Suppressor macrophage (primary cell): ENCODE measurements at regions not wholly inside any gene's neighbourhood (a gene's known extent, or its start where the extent isn't known, plus 50 kb on each side); places are given as distances from the start of the nearest gene placed in this dataset.

Experiments
- DNase-seq, 4 experiments: peaks; one replicate each; pipeline ENCODE4 v3.0.0-alpha.2; 2020 to 2022

DNA sequence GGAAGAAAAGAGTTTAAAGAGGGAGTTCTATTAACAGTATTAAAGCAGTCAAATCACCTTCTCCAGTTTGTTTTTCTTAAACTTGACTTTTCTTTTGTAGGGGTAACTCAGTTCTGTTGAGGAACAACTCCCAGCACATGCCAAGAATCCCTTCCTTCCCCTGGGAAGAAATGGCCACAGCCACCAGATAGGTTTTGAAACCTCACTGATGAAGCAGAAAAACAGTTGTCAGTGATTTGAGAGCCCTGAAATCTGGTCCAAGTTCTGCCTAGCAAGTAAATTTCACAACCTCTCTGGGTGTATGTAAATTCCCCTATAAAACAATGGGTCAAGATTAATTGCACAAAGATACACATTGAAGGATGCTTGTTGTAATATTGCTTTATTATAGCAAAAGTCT, 167.1 kb downstream of the DHX15 start:
- no peak for DNase-seq

DNA sequence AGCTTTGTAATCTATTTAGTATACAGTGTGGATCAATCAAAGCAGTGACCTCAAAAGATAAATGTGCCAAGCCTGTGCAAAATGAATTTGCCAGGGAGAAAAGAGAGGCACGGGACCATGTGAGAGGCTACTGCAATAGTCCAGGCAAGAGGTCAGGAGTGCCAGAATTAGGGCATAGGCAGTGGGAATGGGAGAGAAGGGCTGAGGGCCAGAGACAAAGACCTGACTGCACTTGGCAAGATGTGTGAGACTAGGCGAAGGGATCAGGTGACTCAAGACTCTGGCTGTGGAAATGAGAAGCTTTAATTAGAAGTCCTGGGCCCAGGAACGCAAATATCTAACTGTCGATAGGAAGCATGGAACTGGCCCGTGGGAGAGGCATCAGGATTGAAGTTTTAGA, 168.1 kb downstream of the DHX15 start:
- DNase-seq = no peak

DNA sequence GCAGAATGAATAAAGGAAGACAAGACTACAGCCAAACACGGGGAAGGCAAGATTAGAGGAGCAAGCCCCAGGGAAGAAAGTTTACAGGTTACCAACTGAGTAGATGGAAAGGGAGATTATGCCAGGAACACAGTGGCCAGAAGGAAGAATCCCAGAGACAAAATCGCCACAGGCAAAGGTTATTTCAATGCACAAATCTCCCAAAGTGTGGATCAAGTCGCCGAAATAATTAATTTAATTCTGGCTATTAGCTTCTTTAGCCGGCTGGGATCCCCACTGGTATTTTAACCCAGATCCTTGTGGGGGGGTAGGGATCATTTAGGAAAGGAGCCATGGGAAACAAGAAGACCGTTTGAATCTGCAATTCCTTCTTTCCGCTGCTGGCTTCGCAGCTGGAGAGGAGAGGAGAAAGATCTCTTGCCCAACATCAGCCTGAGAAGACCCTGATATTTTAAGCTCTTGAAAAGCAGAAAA, 171.0 kb downstream of the DHX15 start:
- no peak for DNase-seq

DNA sequence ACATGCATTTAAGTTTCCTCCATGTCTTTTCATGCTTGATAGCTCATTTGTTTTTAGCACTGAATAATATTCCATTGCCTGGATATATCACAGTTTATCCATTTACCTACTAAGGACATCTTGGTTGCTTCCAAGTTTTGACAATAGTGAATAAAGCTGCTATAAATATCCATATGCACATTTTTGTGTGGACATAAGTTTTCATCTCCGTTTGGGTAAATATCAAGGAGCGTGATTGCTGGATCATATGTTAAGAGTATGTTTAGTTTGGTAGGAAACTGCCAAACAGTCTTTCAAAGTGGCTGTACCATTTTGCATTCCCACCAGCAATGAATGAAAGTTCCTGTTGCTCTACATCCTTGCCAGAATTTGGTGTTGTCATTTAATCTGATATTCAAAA, 172.5 kb downstream of the DHX15 start:
- DNase-seq = no peak

DNA sequence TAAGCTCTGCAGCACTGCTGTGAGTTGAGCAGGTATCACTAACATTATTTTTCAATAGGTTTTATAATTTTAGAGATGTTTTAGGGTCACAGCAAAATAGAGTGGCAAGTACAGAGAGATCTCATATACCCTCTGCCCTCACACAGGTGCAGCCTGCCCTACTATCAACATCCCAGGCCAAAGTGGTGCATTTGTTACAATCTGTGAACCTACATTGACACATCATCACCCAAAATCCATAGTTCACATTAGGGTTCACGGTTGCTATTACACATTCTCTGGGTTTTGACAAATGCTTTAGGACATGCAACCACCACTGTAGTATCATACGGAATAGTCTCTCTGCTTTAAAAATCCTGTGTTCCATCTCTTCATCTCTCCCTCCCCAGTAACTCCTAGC, 173.1 kb downstream of the DHX15 start:
- no peak for DNase-seq

DNA sequence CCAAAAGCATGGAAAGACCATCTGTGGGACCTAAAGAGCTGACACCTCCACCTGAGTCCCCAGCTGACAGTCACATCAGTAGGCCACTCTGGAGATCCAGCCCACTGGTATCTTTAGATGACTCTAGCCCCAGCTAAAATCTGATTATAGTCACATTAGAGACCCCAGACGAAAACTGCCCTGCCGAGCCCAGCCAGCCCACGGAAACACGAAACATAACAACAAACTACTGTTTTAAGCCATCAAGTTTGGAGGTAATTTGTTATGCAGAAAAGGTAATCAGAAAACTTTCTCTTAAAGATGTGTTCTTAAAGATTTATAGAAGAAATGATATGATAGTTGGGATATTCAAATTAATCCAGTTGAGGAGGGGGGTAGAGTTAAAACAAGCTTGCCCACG, 175.7 kb downstream of the DHX15 start:
- DNase-seq = no peak

DNA sequence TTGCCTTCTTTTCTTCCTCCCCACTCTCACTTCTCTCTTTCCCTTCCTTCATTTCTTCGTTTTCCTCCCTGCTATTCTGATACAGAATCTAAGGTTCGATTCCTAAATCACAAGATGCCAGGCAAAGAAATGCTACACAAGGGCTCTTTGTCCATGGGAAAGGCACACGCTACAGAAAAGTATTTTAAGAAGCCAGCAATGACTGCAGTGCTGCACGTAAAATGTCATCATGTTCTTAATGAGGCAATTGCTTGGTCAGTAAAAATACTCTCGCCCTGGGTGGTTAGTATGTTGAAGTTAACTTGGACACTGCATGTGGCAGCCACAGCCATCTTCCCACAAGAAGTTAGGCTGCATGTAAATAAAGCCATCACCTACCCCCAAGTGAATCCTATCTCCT, 178.4 kb downstream of the DHX15 start:
- no peak for DNase-seq

DNA sequence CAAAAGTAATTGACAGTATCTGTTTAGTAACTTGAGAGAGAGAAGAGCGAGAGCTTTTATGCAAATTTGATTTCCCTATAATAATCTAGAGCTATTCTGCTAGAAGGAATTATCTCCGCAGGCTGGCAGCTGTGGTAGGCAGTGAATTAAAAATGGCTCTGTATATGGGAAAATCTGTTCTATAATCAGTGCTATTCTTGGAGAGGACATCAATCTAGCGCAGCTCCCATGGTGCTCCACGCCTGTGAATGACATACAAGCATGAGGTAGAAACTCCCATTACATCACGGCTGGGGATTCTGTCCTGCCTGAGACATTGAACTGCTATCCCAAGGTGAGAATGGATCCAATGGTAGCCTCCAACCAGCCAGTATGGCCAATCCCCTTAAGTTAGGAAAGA, 179.0 kb downstream of the DHX15 start:
- no peak for DNase-seq

DNA sequence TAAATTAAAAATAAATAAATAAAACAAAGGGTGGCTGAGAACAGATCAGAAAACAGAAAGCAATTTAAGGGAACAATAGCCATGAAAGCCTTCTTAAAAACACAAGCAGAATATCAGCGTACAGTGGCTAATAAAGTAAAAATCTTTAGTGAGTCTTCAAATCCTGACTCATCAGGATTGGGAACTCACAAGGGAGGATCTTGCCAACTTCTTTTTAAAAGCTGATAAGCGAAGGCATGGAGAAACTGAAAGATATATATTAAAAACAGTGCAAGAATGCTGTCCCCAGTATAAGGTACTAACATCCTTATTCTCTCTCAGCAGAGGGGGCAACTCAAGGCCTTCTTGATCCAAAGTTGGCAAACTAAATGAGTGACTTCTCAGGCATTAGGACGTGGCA, 180.1 kb downstream of the DHX15 start:
- no peak for DNase-seq

DNA sequence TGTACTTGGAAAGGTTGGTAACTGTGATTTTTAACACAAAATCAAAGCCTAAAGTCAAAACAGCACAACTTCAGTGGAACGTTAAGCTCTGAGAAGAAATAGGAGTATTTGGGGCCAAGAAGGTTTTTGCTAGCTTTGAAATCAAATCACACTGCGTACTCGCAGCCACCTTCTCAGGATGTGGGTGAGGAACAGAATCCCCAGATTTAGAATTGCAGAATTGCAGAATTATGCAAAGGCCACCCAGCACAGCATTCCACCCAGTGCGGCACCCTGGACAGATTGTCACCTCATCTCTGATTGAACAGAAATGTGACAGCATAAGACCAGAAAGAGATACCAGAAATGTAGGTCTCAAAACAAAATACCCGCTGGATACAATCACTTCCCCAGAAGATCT, 181.1 kb downstream of the DHX15 start:
- DNase-seq = no peak

DNA sequence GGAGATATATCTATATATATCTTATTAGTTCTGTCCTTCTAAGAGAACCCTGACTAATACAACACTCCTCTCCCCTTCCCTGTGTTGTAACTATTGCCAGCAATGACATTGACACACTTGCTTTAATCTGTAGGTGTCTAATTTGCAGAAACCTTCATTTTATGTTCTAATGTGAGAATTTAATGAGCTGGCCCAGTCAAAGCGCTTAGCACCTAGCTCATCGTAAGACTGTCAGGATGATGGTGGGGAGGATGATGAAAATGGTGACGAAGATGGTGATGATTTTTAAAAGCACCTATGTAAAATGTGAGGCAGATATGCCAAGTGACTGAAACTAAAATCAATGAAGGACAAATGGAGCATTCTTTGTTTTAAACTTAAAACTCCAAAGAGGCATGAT, 183.8 kb downstream of the DHX15 start:
- no peak for DNase-seq

DNA sequence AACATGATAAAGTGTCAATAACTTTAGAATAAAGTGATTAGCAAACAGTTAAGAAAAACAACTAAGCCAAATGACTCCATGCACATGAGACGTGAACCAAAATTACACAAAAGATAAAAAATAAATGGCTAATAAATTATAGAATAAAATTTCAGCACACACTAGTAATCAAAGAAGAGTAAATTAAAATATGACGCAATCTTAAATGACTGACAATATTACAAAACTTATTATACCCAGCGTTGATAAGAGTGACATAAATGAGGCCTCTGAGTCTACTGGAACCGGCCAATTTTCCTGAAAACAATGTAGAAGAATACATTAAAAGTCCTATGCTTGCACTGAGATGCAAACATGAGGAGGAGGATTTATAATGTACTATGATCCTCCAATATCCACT, 187.4 kb downstream of the DHX15 start:
- no peak for DNase-seq

DNA sequence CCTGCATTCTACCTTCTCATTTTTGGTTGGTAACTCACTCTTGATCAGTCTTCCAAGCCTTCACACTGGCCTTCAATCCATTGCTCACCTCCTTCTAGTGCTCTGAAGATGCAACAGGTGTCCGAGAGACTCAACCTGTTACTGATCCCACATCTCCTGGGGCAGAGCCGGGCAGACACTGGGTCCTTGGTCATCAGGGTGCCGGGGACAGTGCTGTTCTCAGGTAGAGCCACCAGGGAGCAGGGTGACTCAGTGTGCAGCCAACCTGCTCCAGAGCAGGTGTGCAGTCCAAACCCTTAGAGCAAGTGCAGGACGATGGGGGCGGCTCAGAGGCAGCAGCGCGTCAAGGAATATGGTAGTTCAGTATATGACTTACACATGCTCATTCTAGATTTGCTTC, 188.4 kb downstream of the DHX15 start:
- no peak for DNase-seq

DNA sequence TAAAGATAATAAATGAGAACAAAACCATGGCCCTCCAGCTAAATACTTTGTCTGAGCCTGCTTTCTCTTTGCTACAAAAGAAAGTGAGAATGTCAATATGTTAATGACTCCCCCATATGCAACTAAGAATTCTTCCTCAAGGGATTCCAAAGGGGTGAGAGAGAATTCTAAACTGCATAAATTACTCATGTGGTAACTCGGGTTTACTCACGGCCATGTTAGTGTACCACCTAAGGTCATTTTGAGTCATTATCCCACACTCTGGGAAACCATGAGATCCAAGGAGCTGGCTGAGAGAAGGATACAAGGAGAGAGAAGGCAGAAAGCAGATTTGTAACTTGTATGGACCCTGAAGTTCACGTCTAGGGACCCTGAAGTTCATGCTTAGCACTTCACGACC, 190.3 kb downstream of the DHX15 start:
- no peak for DNase-seq

DNA sequence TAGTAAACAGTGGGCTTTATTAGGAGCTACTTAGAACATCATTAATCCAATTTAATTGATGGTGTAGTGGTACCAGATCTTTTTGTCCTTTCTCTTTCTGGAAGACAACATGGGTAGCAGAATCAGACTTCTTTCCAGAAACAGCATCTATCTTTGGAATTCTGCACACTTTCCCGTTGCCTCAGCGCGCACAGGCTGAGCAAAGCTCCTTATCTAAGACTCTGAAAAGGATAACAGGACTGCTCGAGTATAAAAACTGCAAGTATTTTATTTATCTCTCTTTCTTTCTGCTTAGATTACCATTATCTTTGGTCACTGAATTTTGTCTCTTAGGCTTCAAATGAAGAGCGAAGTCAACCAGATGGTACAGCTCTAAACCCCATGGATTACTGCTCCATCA, 191.7 kb downstream of the DHX15 start:
- no peak for DNase-seq

DNA sequence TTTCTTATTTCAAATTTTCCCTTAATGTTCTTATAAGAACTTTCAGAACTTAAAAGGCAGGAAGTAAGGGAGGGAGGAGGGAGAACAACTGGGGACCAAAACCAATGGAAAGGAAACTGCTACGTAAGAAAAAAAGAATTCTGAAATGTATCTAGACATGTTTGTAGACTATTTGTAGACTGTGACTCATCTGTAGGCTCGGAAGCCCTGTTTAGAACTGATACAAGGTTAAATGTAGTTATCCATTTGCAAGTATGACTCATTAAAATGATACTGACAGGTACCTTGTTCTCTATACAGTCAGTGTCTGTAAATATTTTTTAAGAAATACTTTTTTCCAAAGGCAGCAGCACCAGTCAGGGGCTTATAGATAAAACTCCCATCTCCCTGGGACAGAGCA, 202.0 kb downstream of the DHX15 start:
- DNase-seq = no peak

DNA sequence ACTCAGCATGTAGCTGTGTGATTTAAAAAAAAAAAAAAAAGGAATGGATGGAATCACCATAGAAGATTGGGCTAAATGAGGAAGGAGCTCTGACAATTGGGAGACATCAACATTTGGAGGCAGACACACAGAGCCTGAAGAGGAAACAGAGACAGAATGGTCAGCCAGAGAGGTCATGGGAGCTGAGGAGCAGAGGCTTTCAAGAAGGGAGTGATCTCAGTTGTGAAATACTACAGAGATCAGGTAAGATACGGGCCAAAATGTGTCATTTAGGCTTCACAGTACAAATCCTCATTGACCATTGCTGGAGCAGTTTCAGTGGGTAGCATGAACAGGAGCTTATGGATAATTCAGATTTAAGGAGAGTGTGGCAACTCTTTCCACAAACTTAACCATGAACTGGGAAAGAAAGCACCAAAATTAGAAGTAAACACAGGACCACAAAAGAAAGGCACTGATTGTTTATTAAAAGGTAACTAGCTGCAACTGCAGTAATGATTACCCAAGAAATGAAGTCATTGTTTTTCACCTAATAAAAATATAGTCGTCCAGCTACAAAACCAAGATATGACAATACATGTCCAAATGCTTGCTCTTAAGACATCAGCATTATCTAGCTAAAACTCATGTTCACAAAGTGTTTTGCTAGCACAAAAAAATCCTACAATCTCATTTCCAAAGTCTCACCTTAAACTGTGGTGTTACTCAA, 203.2 kb downstream of the DHX15 start:
- DNase-seq = no peak

DNA sequence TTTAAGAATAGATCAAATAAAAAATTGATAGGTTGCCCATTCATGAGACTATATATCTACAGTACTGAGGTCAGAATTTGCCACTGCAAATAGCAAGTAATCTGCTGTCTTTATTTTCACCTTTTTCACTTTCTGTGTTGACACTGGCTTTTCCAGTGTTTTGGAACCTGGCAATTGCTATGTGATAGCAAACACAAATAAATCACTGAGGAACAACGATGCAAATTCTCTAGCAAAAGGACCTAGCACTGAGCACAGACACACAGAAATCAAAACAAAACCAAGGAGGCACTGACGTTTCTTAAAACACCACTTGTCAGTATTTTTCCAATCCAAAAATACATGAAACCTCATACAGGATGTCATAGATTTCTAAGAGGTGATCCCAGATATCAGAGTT, 210.7 kb downstream of the DHX15 start:
- DNase-seq = no peak

DNA sequence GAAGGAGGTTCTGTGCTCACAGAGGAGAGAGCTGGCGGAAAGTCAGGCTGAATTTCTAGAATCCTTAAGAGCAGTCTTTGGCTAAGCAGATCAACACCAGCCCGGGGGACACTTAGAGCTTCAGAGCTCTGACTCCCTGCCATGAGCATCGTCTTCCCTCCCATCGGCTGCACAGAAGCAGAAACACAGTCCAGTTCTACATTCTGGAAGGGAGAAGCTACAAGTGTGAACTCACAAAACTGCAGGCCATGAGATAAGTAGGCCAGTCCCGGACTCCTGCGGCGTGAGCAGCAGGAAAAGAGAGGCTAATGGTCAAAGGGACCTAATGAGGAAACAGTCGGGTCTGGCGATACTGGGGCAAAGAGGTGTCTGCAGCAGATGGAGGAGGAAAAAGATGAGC, 211.5 kb downstream of the DHX15 start:
- DNase-seq = no peak

DNA sequence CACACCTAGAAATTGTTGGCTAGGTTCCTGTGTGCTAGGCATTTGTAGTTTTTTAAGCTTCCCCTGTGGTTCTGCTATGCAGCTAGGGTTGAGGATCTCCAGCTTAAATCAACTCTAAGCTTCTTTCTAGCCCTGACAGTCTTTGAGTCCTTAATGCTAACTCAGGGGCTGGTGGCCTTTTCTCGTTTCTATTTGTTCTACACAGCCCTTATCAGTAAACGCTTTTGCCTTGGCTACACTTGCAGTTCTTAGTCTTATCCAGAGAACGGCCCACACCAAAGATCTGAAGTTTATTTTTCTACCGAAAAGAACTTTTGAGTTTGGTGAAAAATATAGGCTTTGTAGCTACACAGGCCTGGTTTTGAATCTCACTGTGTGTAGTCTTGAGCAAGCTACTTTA, 212.0 kb downstream of the DHX15 start:
- DNase-seq = no peak

DNA sequence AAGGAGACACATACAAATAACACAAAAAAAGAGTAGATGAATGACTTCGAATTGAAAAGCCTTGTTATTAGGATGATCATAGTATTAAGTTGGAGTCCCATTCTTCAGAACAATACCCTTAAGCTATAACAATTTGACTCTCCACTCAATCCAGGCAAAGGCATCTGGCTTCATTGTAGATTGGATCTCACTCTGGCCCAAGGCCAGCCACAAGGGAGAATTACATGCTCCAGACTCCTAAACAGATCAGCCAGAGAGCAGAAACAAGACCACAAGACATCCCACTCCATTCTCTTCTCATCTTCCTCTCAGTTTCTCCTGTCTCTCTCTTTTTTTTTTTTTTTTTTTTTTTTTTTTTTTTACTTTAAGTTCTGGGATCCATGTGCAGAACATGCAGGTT, 213.9 kb downstream of the DHX15 start:
- DNase-seq = no peak

DNA sequence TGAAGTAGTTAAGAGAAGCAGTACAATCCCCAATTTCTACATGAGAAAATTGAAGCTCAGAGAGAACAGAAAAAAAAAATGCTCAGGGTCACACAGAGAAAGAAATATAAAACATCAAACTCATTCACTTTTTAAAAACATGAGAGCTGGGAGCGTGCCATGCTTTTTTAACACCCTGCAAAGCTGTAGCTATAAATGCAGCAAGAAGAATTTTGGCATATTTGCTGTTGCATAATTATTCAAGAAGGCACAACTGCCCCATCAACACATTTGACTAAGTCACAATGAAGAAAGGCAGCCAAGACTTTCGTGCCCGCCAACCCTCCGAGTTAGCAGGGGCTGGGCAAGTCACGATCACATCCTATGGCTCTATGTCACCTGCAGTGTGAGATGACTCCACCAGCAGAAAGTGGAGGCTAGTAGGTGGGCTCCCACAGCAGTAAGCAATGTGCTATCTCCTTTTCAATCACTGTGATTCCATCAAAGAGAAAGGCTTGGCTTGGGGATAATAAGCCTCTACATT, 214.8 kb downstream of the DHX15 start:
- DNase-seq = no peak

DNA sequence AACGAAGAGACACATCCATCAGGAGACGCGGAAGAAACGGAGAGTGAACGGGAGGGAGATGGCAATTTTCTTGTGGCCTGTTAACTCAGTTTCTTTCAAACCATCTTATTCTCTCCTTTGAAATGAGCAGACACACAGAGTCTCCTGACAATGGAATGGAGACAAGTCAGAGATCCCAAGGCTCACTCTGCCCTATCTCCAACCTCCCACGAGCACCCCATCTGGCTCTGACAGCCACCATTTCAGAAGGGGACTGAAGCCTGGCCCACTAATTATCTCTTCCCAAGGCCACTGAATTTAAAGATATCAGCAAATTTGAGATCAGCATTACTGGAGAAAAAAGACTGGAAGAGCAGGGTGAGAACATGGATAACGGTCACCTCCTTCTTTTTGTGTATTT, 215.6 kb downstream of the DHX15 start:
- no peak for DNase-seq

DNA sequence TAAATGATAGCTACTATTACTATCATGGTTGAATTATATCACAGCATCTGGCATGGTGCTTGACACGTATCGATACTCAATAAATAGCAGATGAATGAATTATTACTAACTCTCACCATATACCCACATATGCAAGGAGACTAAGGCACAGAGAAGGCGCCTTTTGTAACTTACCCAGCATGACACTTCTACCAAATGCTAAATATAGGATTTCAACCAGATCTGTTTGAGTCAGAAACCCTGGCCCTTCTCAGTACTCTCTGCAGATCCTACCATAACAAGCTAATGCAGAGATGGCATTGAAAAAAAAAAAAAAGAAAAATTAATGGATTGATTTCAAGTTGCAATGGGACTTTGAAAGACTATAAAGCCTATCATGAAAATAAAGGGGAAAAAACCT, 219.5 kb downstream of the DHX15 start:
- no peak for DNase-seq

DNA sequence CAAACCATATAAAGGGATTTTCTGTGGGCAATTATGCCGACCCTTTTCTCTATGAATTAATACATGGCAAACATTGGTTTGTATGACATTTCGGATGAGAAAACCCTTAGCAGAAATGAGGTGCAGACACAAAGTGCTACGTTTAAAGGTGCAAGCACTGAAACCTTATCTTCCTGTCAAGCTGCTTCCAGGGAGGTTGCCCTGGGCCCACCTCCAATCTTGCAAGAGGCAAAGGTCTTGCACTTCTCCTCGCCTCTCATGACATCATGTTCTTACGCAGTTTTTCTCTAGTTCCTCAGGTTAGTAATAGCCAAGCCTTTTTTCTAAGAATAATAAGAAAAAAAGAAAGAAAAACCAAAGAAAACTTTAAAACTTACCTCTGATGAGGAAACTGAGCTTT, 220.1 kb downstream of the DHX15 start:
- DNase-seq = no peak
